ENCODE measurements at regions not wholly inside any gene's neighbourhood (a gene's known extent, or its start where the extent isn't known, plus 50 kb on each side); places are given as distances from the start of the nearest gene placed in this dataset.

- no peak for DNase-seq
Observed at GRCh38 chr20:8935878-8936277, 133.0 kb upstream of the PLCB4 start.

DNA sequence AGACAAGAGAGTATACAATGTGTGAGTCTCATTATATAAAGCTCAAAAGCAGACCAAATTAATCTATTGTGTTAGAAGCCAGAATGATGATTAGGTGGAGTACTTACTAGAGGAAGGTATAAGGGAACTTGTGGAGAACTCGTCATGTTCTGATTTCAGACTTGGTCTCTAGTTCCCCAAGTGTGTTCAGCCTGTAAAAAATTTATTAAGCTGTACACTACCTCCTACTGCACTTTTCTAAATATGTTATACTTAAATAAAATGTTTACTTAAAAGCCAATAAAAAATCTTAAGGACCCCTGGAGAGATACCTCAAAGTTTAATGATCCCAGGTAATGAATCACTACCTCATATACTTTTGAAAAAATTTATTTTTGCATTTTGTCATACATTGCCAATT lies 130.4 kb upstream of the PLCB4 start:
- no peak for DNase-seq

- DNase-seq, result peak; percentile 55
Observed at GRCh38 chr20:8940326-8940725, 128.6 kb upstream of the PLCB4 start.

- DNase-seq, result no peak
Observed at GRCh38 chr20:8943631-8944030, 125.3 kb upstream of the PLCB4 start.

DNA sequence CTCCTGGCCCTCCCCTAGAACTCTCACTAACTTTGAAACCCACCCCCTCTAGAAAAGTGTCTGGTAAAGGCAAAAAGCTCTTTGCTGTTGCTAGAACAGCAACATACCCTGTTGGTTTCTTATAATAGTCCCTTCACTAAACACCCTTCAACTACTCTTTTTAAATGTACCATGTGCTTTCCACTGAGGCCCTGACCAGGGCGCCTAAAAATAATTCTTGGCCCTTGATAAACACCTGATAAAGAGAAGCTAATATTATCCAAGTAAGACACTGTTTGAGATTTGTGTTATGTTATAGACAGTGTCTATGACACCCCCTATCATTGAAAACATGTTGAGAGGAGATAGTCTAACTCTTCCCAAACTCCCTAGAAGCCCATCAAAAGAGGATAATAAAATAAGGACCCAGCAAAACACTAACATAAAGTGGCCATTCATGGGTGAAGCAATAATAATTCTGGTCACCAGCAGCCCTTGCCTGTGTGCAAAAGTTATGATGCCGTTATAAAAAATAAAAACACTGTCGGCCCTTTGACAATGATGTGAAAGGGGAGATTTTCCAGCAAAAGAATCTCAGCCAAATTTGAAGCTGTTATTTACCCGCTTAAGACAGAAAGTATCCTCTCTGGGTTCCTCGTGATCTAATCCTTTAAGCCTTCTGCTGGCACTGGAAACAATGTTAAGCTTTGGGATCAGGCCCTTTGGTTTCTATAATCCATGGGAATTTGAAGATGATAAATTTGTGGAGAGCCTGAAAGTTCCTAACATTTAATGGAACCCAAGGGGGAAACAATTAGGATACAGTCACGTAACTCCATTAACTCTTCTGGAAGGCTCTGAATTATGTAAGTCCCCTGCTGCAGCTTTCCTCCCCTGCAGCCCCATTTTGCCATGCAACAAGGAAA lies 122.6 kb upstream of the PLCB4 start:
- DNase-seq, result no peak

- no peak for DNase-seq
Observed at GRCh38 chr20:8948442-8949020, 120.4 kb upstream of the PLCB4 start.

DNA sequence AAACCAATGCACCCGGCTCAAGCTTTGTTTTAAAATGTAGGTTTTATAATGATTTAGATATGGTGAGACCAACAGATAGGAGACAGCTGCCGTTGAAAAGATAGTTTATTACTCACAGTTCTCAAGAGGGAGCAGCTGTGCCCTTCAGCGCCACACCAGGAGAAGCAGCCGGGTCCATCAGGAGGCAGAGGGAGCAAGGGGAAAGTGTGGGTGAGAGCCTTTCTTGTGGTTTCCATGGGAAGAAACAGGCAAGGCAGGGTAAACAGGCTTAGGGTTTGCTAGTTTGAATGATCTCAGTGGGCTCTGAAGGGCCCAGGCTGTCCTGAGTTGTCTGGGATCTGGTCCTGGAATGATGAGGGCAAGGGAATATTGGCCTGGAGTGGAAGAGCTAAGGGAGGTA lies 117.7 kb upstream of the PLCB4 start:
- no peak for DNase-seq

GRCh38 chr20:8952721-8953120 lies 116.2 kb upstream of the PLCB4 start:
- DNase-seq, result peak; percentile 8

GRCh38 chr20:8953300-8953699 lies 115.6 kb upstream of the PLCB4 start:
- no peak for DNase-seq

- no peak for DNase-seq
Observed at GRCh38 chr20:8960241-8960640, 108.6 kb upstream of the PLCB4 start.

DNA sequence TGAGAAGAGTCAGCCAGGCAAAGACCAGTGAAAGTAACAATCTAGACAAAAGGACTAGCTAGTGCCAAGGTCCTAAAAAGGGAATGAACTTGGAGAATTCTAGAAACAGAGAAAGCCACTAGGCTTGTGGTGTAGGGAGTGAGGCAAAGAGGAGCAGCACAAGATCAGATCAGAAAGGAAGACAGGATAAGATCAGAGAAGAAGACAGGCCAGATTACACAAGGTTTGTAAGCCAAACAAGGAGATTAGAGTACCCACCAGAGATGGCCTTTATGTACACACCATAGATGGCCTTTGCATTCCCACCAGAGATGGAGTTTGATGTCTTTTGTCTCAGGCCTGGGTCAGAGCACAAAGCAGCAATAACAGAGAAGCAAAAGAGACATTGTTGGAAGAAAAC lies 105.6 kb upstream of the PLCB4 start:
- DNase-seq, result no peak

DNA sequence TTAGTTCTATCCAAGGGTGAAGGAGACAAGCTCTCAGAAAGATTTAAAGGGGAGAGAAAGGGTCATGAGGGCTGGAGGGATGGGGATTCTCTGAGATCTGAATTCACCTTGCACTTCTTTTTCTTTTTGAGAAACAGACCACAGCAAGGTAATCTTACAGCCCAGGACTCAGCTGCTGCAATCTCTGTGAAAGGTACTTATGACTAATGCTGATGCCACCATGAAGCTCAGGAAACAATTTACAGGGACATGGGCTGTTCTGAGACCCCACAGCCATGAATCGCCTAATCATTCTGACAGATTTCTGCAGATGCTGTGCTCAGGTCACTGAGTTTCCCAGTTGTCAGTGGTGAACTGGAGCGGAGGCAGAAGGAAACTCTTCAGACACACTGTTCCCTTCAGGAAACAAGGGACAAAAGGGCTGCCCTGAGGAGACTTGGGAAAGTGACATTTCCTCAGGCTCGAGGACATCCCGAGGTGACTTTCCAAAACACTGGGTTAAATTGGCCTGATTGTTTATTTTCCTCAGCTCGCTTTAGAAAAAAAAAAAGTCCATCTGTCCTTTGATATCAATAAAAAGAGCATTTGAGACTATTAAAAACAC lies 103.8 kb upstream of the PLCB4 start:
- DNase-seq, result no peak

- no peak for DNase-seq
Observed at GRCh38 chr20:8967641-8968245, 101.1 kb upstream of the PLCB4 start.

GRCh38 chr20:8969146-8969583 lies 99.7 kb upstream of the PLCB4 start:
- no peak for DNase-seq

GRCh38 chr20:8971669-8972316 lies 97.1 kb upstream of the PLCB4 start:
- DNase-seq, result no peak

DNA sequence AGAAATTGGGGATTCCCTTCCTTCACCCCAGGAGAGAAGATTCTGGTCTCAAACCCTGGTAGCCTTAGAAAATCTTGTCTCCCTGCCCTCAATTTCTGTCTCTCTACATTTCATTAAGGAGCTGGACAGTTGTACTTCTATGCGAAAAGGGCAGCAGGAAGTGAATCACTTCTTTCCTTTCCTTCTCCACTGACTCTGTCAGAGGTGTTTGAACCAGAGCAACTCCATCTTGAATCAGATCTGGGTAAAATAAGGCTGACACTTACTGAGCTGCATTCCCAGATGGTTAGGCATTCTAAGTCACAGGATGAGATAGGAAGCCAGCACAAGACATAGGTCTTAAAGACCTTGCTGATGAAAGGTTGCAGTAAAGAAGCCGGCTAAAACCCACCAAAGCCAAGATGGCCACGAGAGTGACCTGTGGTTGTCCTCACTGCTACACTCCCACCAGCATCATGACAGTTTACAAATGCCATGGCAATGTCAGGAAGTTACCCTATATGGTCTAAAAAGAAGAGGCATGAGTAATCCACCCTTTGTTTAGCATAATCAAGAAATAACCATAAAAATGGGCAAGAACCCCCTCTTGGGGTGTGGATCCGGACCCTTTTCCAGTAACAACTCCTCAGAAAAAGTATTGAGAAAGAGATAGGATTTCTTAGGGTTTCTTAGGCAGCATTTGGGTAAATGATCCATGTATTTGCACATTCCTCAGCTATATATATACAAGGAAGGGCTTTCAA lies 95.8 kb upstream of the PLCB4 start:
- DNase-seq, result no peak

DNA sequence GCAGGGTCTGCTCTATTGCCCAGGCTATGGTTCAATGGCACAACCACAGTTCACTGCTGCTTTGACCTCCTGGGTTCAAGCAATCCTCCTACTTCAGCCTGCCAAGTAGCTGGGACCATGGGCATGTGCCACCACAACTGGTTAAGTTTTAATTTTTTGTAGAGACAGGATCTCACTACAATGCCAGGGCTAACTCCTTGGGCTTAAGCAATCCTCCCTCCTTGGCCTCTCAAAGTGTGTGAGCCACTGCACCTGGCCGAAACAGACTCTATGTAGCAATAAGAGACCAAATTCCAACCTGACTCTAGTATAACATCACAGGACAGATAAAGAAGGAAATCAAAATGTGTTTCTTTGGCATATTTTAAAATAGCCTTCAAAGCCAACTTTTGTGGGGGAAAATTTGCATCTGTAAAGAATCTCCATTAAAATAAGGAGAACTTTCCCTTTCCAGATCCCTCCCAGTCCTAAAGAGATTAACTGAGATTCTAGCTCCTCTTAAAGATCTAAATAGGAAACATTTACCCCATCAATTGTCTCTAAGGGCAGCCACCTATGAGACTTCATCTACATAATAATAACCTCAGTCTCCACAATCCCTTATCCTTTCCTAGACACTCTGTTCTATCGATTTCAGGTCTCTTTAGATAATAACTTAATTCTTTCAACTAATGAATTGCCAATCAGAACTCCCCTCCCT lies 94.7 kb upstream of the PLCB4 start:
- no peak for DNase-seq

DNA sequence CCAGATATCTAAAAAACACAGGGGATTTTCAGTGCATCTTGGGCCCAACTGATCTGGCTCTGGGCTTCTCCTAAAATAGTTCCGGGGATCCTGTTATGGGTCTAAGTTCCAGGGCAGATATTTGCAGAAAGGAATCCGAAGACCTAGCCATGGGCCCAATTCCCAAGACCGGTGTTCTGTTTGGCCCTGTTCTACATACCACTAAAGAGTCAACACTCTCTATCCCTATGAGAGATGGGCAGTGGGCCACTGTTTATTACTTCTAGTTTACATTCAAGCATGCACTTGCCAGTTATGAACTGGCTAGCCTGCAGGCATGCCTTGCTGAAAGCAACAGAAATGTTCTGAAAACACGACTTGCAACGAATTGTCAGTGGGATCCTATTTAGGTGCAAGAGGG lies 87.4 kb upstream of the PLCB4 start:
- DNase-seq, result no peak

DNA sequence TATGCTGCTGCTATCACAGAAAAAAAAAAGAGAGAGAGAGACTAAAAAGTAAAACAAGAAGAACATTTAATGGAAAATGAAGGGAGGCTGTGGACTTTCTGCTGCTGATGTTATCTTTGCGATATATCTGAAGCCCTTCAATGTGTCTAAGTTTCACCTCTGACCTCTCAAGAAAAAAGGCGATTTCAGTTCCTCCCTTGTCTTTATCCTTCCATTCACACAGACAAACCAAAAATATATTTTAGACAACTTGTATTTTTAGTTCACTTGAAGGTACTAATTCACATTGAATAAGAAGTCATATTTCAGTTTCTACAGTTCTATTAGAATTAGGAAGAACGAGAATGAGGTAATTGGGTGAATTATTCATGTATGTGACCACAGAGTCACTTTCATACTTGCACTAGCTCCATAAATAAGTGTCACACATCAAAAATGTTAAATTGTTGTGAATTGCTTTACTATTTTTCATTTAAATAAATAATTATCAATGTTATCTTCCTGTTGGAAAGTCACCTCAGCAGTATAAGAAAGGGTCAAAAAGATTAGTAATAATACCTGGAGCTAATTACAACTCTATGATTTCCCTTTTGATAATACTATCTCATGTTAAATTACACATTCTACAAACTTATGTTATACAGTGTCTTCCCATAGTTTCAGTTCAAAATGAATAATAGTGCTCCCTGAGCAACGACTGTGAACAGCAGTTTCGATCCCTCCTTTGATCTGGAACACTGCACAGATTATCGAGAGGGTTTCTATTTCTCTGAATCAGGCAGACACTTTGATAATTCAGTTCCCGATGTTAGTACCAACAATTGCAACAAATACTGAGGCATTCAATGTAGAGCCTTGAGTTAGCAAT lies 85.2 kb upstream of the PLCB4 start:
- DNase-seq, result no peak

- DNase-seq, result no peak
Observed at GRCh38 chr20:8986631-8987030, 82.3 kb upstream of the PLCB4 start.
